NAMALWA (cell line): ENCODE measurements at regions not wholly inside any gene's neighbourhood (a gene's known extent, or its start where the extent isn't known, plus 50 kb on each side); places are given as distances from the start of the nearest gene placed in this dataset.
A peak's percentile ranks its signal among the peaks of the same experiment; 100 is the strongest.

Experiments used
- DNase-seq: peaks from one replicate; pipeline ENCODE4 v3.0.0-alpha.2; 2015; ENCODE audit warnings: low spot score

DNA sequence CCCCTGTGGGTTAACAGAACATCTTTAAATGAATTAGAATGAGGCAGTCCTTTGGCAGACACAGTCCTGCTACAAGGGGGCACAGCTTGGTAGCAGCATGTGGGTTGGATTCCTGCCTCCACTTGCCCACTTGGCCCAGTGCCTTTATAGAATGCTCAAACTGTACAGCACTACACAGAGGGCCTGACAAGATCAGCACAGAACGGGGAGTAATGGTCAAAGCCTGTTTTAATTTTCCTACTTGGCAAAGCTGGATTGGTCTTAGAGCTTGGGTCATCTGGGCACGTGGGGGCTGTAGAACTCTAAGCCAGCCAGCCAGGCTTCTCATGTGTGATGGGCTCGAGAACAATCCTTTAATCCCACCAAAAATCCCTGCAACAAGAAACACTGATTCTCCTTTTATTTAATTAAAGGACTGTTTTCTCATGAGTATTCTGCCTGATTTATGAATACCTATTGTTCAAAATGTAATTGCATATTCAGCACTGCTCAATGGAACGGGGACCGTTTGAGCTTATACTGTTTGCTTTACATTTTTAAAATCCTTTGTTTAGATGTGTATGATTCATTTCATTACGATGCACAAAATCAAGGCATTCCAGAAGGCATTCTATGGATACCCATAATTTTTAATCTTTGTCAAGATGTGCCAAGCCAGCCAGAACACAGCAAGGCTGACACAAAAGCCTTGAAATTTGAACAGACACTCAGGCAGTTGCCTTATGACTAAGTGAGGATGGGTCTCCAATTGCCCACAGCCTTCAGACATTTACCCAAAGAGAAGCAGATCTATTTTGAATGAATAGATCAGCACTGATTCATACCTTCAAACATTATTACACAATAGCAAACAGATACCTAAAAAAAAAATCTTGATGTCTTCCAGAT, 249.3 kb upstream of the TGFBR2 start:
- DNase-seq: no peak

DNA sequence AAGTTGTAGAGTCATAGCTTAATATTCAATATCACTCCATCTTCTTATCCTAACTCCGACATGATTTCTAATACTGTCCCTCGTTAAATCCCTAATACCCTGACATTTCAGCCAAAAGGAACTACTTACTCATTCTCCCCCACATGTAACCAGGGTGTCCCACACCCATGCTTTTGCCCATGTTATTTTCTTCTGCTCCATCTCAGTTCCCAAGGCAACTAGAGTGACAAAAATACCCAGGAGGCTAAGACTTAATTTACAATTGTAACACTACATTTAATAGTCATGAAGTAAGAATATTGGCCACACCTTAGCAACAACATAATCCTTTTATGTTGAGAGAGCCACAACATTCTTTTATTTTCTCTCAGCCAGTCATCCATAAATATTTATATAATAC, 248.5 kb upstream of the TGFBR2 start:
- DNase-seq: no peak

DNA sequence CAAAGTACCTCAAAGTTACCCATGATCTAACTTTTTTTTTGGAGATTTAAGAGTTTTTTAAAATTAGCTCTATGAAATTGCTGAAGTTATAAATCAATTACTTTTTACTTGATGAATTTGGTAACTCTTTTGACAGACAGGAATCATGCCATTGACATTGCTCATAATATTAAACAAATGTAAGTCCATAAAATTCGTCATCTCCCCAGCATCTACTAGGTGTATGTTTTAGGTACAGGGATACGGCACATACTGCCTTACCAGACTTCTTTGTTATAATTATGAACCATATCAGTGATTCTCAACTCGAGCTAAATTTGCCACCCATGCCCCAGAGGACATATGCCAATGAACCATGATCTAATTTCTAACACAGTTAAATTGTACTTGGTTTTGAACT, 247.5 kb upstream of the TGFBR2 start:
- no peak for DNase-seq

DNA sequence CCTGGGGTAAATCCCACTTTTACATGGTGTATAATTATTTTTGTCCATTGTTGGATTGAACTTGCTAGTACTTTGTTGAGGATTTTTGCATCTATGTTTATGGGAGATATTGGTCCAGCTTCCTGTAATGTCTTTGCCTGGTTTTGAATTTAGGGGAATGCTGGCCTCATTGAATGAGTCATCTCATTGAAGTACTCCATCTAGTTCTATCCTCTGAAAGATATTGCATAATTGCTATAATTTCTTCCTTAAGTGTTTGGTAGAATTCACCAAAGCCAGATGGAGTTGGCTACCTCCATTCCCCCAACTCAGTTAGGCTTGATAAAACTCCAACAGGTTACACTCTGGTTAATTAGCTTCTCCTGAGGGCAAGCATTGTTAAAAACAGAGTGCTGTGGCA, 237.4 kb upstream of the TGFBR2 start:
- no peak for DNase-seq

DNA sequence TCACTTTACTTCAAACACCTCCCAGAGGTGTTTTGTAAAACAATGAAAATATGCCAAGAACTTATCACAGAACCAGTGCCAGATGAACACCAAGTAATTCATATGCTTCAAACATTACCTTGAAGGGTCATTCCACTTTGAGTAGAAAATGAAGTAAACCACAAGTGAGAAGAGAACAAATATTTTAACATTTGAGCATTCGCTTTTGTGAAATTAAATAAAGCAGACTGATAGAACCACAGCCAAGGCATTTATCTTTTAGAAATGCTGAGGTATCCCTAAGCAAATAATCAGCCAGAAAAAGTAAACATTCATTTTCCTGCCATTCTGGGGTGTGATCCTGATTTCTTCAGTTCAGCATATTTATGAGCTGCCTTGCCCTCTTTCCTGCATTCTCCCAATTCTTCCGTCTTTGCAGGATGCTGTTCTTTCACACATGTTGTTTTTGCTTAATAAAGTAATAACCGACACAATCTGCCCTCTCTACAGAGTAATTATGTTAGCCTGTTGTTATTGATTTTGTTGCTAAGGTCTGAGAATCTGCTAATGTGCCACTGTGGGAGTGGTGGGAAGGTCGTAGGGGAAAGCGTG, 235.6 kb upstream of the TGFBR2 start:
- DNase-seq: no peak

DNA sequence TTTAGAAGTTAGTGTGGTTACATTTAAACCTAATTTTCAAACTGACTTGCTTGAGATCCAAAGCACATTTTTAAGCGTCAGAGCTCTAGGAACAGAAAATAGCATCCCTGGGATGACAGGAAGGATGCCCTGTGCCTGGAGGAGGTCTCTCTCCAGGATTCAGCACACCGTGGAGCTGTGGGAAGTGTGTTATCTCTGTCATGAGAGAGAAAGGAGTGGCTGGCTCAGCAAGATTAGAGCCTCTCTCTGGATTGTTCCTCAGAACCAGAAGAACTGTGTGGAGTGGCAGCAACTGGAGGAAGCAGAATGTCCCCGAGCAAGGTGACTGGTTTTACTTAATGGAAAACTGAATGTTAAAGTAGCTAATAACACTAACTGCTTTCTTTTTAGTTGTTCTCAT, 233.6 kb upstream of the TGFBR2 start:
- DNase-seq: no peak

DNA sequence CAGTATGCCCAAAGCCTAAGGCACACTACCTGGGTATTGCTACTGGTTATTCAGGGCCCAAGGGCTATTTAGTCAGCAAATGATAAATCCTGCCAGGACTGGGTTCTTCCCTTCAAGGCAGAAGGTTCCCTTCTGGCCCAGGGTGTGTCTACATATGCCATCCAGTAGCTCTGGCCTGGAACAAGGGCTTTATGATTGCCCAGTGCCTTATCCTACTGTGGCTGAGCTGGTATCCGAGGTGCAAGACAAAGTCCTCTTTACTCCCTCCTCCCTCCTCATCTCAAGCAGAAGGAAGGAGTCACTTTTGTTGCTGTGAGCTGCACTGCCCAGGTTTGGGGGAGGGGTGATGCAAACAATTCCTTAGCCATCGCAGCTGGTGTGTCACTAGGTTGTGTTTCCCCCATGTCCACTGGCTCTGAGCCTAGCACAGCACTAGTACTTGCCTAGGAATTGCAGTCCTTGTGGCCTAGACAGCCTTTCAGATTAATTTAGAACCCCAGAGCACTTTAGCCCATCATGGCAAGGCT, 221.8 kb upstream of the TGFBR2 start:
- DNase-seq: no peak

DNA sequence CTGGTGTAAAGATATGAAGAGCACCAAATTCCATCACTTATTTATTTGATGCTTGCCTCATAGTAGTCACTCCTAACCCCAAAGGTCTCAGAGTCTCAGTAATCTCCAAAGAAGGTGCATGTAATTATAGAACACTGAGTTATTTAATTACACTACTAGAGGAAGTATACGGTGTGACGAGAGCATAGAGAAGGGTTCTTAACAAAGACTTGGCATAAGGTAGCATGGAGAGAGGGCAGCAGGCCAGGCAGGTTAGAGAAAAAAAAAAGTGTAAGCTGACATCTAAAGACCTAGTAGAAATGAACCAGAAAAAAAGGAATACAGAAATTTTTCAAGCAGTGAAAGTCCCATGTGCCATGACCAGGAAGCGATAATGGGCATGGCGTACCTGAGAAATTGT, 213.3 kb upstream of the TGFBR2 start:
- DNase-seq: no peak

DNA sequence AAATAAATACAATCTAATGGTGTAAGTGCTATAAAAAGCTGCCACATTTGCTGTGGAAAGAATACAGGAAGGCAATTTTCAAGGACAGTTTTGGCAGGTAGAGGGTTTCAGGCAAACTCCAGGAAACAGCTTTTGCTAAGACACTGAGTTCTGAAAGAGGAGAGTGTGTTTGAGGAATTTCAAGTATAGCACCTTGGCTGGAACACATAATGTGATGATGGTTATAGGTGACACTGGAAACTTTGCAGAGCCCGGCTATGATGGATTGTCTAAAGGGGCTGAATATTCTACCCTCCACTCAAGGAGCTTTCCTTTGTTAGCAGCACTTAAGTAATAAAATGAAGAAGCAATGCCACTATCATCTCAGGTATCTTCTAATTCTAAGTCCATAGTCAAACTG, 209.4 kb upstream of the TGFBR2 start:
- DNase-seq: no peak

DNA sequence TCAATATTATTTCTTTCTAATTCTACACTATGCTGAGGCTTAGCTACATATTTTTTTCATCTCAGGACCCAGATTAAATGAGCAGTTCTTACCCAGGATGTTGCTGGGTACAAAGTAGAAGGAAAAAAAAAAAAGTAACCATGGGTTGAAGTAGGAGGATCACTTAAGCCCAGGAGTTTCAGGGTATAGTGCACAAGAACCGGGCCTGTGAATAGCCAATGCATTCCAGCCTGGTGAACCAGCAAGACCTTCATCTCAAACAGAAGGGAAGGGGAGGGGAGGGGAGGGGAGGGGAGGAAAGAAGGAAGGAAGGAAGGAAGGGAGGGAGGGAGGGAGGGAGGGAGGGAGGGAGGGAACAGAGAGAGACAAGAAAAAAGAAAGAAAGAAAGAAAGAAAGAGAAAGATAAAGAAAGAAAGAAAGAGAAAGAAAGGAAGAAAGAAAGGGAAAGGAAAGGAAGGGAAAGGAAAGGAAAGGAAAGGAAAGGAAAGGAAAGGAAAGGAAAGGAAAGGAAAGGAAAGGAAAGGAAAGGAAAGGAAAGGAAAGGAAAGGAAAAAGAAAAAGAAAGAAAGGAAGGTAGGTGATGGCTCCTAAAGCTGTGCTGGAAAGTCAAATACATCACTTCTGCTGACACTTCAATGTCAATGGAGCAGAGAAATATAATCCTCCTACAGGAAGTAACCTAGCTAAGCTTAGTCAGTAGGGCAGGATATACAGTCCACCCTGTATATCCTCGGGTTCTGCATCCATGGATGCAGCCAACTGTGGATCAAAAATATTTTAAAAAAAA, 206.8 kb upstream of the TGFBR2 start:
- DNase-seq: no peak

DNA sequence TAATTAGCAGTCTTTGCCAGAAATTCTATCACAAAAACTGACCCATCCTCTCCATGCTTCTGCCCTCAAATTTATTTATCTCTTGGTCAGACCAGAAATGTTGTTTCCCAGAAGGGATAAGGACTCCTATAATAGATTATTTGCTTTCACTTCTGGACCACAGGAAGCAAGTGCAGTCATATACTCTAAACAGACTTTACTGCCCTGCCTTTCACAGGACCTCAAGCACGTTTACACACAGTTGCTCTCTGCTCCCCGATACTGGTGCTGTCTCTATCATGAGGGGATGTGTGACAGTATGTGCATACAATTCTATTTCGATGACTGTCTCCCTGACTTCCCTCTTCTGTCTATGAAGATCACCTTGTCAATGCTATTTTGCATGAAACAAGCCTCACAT, 205.5 kb upstream of the TGFBR2 start:
- DNase-seq: no peak

DNA sequence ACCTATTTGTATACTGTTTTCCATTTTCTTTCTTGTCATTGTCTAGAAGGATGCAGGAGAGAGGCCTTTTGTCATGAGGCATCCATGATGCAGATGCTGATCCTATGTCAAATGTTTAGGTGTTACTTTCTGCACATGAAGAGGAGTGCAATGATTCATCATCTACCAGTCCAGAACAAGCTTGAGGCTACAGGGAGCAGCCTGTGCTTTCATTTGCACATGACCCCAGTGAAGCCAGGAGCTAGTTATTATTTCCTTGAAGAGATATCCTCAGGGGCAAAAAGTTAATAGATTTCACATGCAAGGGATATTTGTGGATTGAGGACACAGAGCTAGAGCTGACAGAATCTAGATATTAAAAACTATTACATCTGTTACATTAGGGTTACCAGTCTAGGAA, 204.4 kb upstream of the TGFBR2 start:
- no peak for DNase-seq

DNA sequence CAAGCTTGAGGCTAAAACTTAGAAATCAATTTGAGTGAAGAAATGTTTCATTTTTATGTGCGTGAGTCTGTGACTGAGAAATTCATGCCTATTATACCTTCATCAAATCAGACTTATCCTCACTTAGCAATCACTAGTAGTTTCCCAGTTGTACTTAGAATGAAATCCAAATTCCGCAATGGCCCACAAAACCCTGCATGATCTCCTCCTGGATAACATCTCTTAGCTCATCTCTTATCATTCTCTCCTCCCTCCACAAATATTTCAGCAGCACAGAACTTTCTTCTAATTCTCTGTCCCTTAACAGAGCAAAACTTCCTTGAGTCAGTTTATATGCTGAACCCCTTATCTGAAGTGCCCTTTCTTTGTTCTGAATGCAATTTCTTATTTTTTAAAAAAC, 198.8 kb upstream of the TGFBR2 start:
- no peak for DNase-seq

DNA sequence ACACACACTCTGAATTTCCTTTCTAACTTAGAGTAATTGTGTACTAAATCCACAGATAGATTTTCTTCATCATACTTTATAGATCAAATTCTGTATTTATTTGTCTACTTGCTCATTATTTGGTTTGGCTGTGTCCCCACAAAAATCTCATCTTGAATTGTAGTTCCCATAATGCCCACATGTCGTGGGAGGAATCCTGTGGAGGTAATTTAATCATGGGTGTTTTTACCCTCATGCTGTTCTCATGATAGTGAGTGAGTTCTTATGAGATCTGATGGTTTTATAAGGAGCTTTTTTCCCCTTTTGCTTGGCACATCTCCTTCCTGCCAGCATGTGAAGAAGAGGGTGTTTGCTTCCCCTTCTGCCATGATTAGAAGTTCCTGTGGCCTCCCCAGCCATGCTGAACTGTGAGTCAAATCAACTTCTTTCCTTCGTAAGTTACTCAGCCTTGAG, 198.3 kb upstream of the TGFBR2 start:
- DNase-seq: peak; percentile 5

DNA sequence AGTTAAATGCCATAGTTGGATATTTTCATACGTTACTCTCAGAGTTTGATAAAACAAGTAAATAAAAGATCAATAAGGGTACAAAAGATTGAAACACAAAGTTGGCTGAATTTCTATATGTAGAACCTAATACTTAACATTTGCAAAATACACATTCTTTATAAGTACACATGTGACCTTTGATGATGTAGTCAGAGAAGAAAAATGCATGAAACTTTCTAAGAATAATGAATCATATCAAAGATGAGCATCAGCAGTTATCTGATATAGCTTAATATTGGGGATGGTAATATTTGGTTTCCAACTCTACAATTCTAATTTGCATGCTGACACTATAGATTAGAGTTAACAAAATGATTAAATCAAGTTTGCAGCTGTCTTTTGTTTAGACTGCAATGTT, 188.0 kb upstream of the TGFBR2 start:
- no peak for DNase-seq

DNA sequence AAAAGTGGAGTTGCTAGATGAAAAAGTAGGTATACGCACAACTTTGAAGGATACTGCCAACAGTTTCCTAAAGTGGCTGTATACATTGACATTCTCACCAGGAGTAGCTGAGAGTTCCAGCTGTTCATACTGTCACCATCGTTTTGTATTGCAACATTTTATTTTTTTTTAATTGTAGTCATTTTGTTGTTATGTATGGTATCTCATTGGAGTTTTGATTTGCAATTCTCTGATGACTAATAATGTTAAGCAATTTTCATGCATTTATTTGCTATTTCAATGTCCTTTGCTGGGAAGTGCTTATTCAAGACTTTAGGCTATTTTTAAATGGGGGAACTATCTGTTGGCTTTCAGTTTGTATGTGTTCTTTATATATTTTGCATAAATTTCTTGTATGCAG, 185.1 kb upstream of the TGFBR2 start:
- no peak for DNase-seq

DNA sequence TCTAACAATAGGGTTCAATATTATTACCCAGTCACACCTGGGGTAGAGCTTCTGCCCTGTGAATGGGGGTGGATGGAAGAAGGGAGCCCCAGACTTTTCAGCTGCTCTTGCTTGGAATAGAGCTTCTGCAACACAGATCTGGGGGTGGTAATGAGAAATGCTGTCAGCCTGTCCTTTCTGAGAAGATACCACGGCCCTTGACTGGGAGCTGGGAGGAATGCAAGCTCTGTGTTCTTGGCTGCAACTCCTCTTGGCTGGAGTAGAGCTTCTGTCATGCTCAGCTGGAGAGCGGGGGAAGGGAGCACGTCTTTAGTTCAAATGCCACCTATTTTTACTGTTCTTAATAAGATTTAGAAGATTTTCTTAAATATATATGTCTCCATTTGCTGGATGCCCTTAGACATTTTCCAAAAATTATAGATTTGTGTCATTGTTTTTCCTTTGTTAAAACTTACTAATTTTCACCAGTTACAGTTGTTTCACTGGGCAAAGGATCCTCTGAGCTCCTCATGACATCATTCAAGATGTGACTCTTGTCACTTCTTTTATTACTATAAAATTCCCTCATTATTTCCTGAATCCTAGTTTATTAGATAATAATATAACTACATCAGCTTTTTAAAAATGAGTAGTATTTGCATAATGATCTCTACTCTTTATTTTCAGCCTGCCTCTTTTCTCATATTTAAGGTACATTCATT, 180.0 kb upstream of the TGFBR2 start:
- DNase-seq: no peak

DNA sequence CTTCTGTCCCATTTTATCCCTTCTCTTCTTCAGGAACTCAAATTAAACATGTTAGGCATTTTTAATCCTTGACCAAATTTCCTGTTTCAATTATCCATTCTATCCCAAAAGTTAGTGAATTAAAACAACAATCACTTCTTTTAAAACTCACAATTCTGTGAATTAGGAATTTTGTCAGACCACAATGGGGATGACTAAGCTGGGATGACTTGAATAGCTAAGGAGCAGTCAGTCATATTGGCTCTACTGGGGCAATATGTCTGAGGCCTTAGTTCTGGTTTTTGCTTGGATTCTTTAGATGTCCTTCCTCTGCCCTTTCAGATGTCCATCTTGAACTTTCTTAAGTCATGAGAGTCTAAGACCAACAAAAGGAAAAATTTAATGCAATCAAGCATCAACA, 178.2 kb upstream of the TGFBR2 start:
- no peak for DNase-seq

DNA sequence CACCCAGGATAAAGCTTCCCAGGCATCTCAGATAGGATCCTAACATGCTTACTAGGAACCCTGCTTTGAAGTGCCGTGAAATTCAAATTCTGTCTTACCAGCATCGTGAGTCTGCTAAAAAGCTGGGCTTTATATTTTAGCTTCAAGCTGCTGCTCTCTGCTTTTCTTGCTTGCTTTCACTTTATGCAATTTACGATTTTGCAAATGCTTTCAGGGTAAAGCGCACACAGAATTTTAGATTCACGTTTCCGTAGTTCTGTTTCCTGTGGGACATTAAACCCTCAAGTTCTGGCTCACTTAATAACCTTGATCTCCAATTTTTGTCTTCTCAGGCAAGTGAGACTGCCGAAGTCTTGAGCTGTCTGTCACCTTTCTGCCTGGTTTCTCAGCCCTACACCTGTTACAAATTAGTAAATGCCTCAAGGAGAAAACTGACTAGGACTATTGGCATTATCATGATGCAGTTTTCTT, 170.5 kb upstream of the TGFBR2 start:
- DNase-seq: no peak

DNA sequence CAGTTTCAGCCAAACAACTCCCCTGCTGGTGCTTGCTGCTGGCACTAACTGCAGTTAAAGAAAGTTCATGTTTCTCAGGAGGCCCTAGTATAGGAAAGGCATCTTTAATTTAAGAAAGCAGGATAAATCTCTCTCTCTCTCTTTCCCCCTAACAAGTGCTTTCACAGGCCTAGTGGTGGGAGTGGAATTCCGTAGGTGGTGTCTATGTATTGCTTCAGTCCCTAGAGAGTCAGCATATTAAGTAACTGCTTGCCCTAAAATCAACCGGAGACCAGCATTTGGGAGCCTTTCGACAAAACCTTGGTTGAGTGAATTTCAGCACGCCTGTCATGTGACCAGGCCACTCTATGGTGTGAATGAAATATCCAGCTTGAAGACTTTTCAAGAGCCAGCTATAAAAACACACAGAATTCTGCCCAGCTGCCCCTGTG, 169.2 kb upstream of the TGFBR2 start:
- no peak for DNase-seq

DNA sequence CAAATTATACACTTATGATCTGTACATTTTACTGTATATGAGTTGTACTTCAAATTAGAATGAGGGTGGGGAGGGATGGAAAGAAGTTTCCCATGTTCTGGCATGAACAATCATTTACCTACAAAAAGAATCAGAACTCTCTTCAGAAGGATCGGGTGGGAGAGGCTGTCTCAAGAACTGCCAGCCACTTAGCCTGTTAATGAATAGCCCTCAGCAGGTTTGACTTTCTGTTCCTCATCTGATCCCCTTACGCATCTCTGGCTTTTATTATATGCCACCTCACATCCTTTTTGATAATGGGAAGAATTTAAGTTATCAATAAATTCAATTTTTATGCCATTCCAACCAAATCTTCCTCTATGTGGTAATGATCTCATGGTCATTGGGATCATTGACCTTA, 168.3 kb upstream of the TGFBR2 start:
- no peak for DNase-seq

DNA sequence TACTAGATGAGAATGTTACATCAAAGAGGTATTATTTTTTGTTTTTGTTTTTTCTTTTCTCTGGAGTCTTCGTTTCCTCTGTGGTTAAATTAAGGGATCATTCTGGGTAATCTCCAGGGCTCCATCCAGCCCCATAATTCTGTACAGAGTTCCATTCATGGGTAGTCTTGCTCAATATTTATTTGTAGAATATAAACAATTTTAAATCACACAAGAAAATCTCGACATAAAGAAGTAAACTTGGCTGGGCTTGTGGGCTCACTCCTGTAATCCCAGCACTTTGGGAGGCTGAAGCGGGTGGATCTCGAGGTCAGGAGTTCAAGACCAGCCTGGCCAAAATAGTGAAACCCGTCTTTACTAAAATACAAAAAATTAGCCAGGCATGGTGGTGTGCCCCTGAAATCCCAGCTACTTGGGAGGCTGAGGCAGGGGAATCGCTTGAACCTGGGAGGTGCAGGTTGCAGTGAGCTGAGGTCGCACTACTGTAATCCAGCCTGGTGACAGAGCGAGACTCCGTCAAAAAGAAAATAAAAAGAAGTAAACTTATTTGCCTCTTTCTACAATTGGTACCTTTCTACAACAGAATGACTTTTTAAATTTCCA, 166.8 kb upstream of the TGFBR2 start:
- DNase-seq: no peak
